Natural killer cell (primary cell): ENCODE measurements at regions not wholly inside any gene's neighbourhood (a gene's known extent, or its start where the extent isn't known, plus 50 kb on each side); places are given as distances from the start of the nearest gene placed in this dataset.
A peak's percentile ranks its signal among the peaks of the same experiment; 100 is the strongest.
"Not testable (repeated sequence)": the region's sequence is repeated elsewhere in the genome, so short reads cannot be mapped to it uniquely, and the experiment has no call there.

Experiments
- ATAC-seq, 3 donors: fragments of 150-1000 bp in 2 of 3; fragments of 200-7000 bp in 1 of 3; cut with Tn5 transposase; 1 replicate in 1 of 3; 2 replicates in 2 of 3; pipeline ENCODE4 v1.10.0; 2021; ENCODE audit warnings: mild to moderate bottlenecking in 2 of 3, moderate library complexity in 2 of 3
- DNase-seq, 2 donors: peaks; one replicate each; pipeline versions ENCODE4 v3.0.0 to v3.0.0-alpha.2; 2013 to 2021; ENCODE audit warnings: mixed read lengths in 1 of 2
- H3K27ac ChIP-seq: one replicate; pipeline ENCODE4 v1.5.1; 2013; ENCODE audit warnings: mild to moderate bottlenecking, low read length
- H3K27me3 ChIP-seq: one replicate; pipeline ENCODE4 v1.6.1; 2013; ENCODE audit warnings: low read length; ENCODE audit not compliant: control insufficient read depth, insufficient read depth
- H3K36me3 ChIP-seq: one replicate; pipeline ENCODE4 v1.6.1; 2013; ENCODE audit warnings: low read length; ENCODE audit not compliant: control insufficient read depth, insufficient read depth
- H3K4me1 ChIP-seq: one replicate; pipeline ENCODE4 v1.6.1; 2013; ENCODE audit warnings: low read length; ENCODE audit not compliant: control insufficient read depth, insufficient read depth
- H3K4me3 ChIP-seq: one replicate; pipeline ENCODE4 v1.5.1; 2013; ENCODE audit warnings: low read length
- H3K9me3 ChIP-seq: one replicate; pipeline ENCODE4 v1.6.1; 2013; ENCODE audit warnings: low read length; ENCODE audit not compliant: control insufficient read depth, insufficient read depth
- H3K27ac Mint-ChIP-seq, 2 donors: one replicate each; pipeline ENCODE4 v1.8.0; 2022; ENCODE audit warnings: mild to moderate bottlenecking in 2 of 2, mixed read lengths in 2 of 2, moderate library complexity in 1 of 2
- H3K27me3 Mint-ChIP-seq, 2 donors: one replicate each; pipeline ENCODE4 v1.8.0; 2022; ENCODE audit warnings: low read depth in 2 of 2, mixed read lengths in 2 of 2
- H3K36me3 Mint-ChIP-seq: one replicate; pipeline ENCODE4 v1.8.0; 2022; ENCODE audit warnings: mixed read lengths
- H3K4me1 Mint-ChIP-seq, 2 donors: one replicate each; pipeline ENCODE4 v1.8.0; 2022; ENCODE audit warnings: mixed read lengths in 2 of 2
- H3K4me3 Mint-ChIP-seq: one replicate; pipeline ENCODE4 v1.8.0; 2022; ENCODE audit warnings: mild to moderate bottlenecking, moderate library complexity, mixed read lengths
- H3K9me3 Mint-ChIP-seq, 2 donors: one replicate each; pipeline ENCODE4 v1.8.0; 2022; ENCODE audit warnings: mixed read lengths in 2 of 2
- WGBS: methylation state at CpG from one replicate; pipeline ENCODE4 v1.1.7; 2013; ENCODE audit warnings: missing lambda C conversion rate; ENCODE audit not compliant: insufficient coverage; 5-methylcytosine and 5-hydroxymethylcytosine counted together
- intact Hi-C: fragments of 100-400 bp; cut with micrococcal nuclease; formaldehyde crosslinking; loops from one replicate; pipeline ENCODE4 v1.14.2; 2022
- TF ChIP-seq, protein P1 (sequence below): fragments of 200-600 bp; IDR thresholded peaks from one replicate; pipeline ENCODE4 v1.8.0; 2022; ENCODE audit warnings: antibody characterized with exemption

DNA sequence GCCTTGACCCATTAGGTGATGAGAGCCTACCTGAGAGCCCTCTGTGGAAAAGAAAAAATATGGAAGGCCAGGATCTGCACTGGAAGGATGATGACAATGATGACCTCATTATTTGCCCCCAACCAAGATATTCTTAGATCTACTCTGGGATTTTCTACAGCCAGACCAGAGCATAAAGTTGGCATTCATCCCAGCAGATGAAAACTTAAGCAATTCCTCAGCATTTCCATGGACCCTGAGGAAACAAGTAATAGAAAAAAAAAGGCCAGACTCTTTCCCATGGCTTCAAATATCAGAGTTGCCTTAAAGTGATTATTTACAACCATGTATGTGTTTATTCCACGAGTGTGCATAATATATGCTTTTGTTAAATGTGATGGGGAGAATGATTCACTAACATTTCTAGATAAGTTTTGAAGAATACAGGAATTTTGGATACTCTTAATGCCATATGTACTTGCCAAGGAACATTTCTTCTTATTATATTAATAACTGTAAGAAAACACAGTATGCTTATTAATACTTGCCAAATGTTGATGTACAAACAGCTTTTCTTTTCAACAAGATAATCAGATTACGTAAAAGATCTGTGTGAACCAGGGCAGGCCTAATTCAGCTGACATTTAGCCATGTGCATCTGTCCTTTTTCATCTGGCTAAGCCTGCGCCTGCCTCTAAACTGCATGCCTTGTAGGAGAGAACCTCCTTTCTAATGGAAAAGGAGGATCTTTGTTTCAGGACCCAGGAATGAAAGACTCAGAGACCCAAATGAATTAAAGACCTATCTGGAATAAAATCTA lies 94.8 kb downstream of the ARRDC3 start:
- Mint-ChIP-seq H3K4me3 (no peak overlapping the region), H3K9me3 (no peaks in the 10 kb centered on the region), H3K4me1 (peaks cover 0 to 4% of the 10 kb centered on the region in 2 donors), H3K27ac (no peak overlapping the region), H3K27me3 (no peaks in the 10 kb centered on the region), H3K36me3 (no peaks in the 10 kb centered on the region)
- Histone ChIP-seq H3K4me1 (no peaks in the 10 kb centered on the region), H3K4me3 (no peak overlapping the region), H3K27me3 (no peaks in the 10 kb centered on the region), H3K9me3 (no peaks in the 10 kb centered on the region), H3K36me3 (no peaks in the 10 kb centered on the region), H3K27ac (no peak overlapping the region)
- ATAC-seq (no peak), DNase-seq (no peak)
- TF ChIP-seq, protein P1, sequence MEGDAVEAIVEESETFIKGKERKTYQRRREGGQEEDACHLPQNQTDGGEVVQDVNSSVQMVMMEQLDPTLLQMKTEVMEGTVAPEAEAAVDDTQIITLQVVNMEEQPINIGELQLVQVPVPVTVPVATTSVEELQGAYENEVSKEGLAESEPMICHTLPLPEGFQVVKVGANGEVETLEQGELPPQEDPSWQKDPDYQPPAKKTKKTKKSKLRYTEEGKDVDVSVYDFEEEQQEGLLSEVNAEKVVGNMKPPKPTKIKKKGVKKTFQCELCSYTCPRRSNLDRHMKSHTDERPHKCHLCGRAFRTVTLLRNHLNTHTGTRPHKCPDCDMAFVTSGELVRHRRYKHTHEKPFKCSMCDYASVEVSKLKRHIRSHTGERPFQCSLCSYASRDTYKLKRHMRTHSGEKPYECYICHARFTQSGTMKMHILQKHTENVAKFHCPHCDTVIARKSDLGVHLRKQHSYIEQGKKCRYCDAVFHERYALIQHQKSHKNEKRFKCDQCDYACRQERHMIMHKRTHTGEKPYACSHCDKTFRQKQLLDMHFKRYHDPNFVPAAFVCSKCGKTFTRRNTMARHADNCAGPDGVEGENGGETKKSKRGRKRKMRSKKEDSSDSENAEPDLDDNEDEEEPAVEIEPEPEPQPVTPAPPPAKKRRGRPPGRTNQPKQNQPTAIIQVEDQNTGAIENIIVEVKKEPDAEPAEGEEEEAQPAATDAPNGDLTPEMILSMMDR: no peak
- intact Hi-C loops: loop anchor here (10.0 kb wide), 1 partner anchor 124 kb away; no protein-coding TSS in a partner anchor
- WGBS: 98% methylated on average over 2 of the region's 3 CpGs

GRCh38 chr5:91285062-91285461 lies 98.1 kb downstream of the ARRDC3 start:
- Mint-ChIP-seq H3K27ac (peak overlapping the region in 1 of 2 donors; percentile 3), H3K4me1 (peaks cover 12 to 15% of the 10 kb centered on the region in 2 donors)
- not testable (repeated sequence) for H3K4me1 ChIP-seq, H3K36me3 ChIP-seq, H3K9me3 Mint-ChIP-seq, H3K9me3 ChIP-seq, ATAC-seq, H3K4me3 ChIP-seq, H3K4me3 Mint-ChIP-seq, H3K36me3 Mint-ChIP-seq, H3K27me3 Mint-ChIP-seq, H3K27ac ChIP-seq, H3K27me3 ChIP-seq, DNase-seq
- 89% methylated on average over 4 of the region's 4 CpGs for WGBS
- intact Hi-C loops: loop anchor here (10.0 kb wide), 1 partner anchor 120 kb away; no protein-coding TSS in a partner anchor

DNA sequence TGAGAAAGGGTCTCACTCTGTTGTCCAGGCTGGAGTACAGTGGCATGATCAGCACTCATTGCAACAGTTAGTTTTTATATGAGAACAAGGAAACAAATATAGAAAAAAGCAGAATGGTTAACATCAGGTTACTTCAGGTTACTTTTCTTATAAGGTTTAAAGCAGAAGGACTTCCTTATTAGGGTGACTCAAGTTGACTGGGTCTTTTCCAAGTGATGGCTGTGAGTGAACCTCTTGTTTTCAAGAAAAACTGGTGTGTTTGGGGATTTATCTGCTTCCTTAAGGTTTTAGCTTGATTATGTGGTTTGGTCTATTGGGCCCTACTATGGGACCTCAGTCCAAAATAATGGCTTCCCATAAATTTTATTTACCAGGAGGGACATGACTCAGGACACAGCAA lies 99.2 kb downstream of the ARRDC3 start:
- no peaks in the 10 kb centered on the region for H3K9me3 ChIP-seq
- peaks cover 20 to 25% of the 10 kb centered on the region in 2 donors for H3K4me1 Mint-ChIP-seq
- TF ChIP-seq, protein P1: no peak
- H3K36me3 ChIP-seq: no peaks in the 10 kb centered on the region
- no peak for DNase-seq
- no peaks in the 10 kb centered on the region for H3K36me3 Mint-ChIP-seq
- intact Hi-C loops: loop anchor here (10.0 kb wide), 1 partner anchor 119 kb away; no protein-coding TSS in a partner anchor
- no peak overlapping the region for H3K4me3 ChIP-seq
- no peaks in the 10 kb centered on the region for H3K27me3 Mint-ChIP-seq
- ATAC-seq: no peak
- H3K27me3 ChIP-seq: no peaks in the 10 kb centered on the region
- H3K27ac ChIP-seq: no peak overlapping the region
- H3K4me3 Mint-ChIP-seq: no peak overlapping the region
- H3K27ac Mint-ChIP-seq: peak overlapping the region in 1 of 2 donors; percentile 58
- H3K4me1 ChIP-seq: peaks cover 16% of the 10 kb centered on the region
- H3K9me3 Mint-ChIP-seq: no peaks in the 10 kb centered on the region

DNA sequence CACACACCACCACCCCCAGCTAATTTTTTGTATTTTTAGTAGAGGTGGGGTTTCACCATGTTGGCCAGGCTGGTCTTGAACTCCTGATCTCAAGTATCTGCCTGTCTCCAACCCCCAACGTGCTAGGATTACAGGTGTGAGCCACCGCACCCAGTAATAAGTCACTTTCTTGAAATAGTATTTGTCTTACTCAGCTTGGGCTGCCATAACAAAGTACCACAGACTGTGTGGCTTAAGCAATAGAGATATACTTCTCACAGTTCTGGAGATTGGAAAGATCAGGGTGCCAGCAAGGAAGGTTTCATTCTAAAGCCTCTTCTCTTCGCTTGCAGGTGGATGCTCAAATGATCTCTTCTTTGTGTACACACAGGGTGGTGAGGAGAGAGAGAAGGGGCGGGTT lies 99.8 kb downstream of the ARRDC3 start:
- Histone ChIP-seq H3K4me1 (peaks cover 16% of the 10 kb centered on the region), H3K4me3 (no peak overlapping the region), H3K27ac (no peak overlapping the region), H3K36me3 (no peaks in the 10 kb centered on the region), H3K27me3 (no peaks in the 10 kb centered on the region), H3K9me3 (no peaks in the 10 kb centered on the region)
- Mint-ChIP-seq H3K9me3 (no peaks in the 10 kb centered on the region), H3K36me3 (no peaks in the 10 kb centered on the region), H3K27me3 (no peaks in the 10 kb centered on the region), H3K4me3 (no peak overlapping the region), H3K4me1 (peaks cover 20 to 25% of the 10 kb centered on the region in 2 donors), H3K27ac (peak overlapping the region in 1 of 2 donors; percentile 58)
- 81% methylated on average over 3 of the region's 4 CpGs for WGBS
- TF ChIP-seq, protein P1: no peak
- DNase-seq (no peak), ATAC-seq (no peak)
- intact Hi-C loops: loop anchor here (10.0 kb wide), 1 partner anchor 119 kb away; no protein-coding TSS in a partner anchor
